Astrocyte of the spinal cord (primary cell): ENCODE measurements at regions not wholly inside any gene's neighbourhood (a gene's known extent, or its start where the extent isn't known, plus 50 kb on each side); places are given as distances from the start of the nearest gene placed in this dataset.

Source experiments
- DNase-seq: peaks from one replicate; pipeline ENCODE4 v3.0.0; 2011; ENCODE audit warnings: low read depth, low spot score
- H3K4me3 ChIP-seq: 2 replicates; pipeline ENCODE4 v1.5.1; 2011; ENCODE audit warnings: low read depth, mild to moderate bottlenecking, low read length, moderate library complexity
- in situ Hi-C: cut with HindIII; loops from 2 replicates; pipeline ENCODE4 v1.10.0; 2017; ENCODE audit warnings: low sequenced_read_pairs
- TF ChIP-seq, protein P1 (sequence below): IDR thresholded peaks from 2 replicates; pipeline ENCODE4 v1.5.1; 2012; ENCODE audit warnings: low read depth, mild to moderate bottlenecking, low read length, inconsistent platforms

- in situ Hi-C loops = no loop called here
- DNase-seq = no peak
- H3K4me3 ChIP-seq = peak overlapping the region; percentile 59
- TF ChIP-seq, protein P1, sequence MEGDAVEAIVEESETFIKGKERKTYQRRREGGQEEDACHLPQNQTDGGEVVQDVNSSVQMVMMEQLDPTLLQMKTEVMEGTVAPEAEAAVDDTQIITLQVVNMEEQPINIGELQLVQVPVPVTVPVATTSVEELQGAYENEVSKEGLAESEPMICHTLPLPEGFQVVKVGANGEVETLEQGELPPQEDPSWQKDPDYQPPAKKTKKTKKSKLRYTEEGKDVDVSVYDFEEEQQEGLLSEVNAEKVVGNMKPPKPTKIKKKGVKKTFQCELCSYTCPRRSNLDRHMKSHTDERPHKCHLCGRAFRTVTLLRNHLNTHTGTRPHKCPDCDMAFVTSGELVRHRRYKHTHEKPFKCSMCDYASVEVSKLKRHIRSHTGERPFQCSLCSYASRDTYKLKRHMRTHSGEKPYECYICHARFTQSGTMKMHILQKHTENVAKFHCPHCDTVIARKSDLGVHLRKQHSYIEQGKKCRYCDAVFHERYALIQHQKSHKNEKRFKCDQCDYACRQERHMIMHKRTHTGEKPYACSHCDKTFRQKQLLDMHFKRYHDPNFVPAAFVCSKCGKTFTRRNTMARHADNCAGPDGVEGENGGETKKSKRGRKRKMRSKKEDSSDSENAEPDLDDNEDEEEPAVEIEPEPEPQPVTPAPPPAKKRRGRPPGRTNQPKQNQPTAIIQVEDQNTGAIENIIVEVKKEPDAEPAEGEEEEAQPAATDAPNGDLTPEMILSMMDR = no peak
Observed at GRCh38 chr1:201740086-201740541, 88.8 kb upstream of the IPO9 start.

DNA sequence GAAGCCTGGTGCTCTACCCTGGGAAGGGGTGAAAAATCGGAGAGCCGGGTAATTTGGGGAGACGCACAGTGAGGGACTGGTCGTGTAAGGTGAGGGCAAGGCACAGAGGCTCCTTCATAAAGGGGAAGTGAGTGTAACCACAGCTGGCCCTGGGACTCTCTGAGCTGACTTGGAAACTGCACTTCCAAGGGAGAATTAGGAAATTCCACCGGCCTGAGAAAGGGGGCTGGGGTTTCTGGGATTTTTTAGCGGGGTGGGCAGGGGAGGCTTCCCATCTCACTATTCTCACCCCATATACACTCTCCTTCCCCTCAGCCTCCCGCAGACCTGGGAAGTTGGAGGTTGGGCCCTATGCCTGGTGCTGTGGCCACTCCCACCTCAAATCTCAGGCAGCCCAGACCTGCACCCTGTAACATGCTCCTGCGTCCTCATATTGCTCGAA lies 88.3 kb upstream of the IPO9 start:
- TF ChIP-seq, protein P1 = no peak
- in situ Hi-C loops = no loop called here
- H3K4me3 ChIP-seq = peak overlapping the region; percentile 59
- no peak for DNase-seq

- TF ChIP-seq, protein P1 = no peak
- H3K4me3 ChIP-seq = peak overlapping the region; percentile 59
- no peak for DNase-seq
- in situ Hi-C loops = no loop called here
Observed at GRCh38 chr1:201741763-201742342, 87.1 kb upstream of the IPO9 start.

GRCh38 chr1:201742476-201742875 lies 86.5 kb upstream of the IPO9 start:
- peak; percentile 81 for DNase-seq
- H3K4me3 ChIP-seq = no peak overlapping the region
- in situ Hi-C loops = no loop called here
- TF ChIP-seq, protein P1 = no peak

DNA sequence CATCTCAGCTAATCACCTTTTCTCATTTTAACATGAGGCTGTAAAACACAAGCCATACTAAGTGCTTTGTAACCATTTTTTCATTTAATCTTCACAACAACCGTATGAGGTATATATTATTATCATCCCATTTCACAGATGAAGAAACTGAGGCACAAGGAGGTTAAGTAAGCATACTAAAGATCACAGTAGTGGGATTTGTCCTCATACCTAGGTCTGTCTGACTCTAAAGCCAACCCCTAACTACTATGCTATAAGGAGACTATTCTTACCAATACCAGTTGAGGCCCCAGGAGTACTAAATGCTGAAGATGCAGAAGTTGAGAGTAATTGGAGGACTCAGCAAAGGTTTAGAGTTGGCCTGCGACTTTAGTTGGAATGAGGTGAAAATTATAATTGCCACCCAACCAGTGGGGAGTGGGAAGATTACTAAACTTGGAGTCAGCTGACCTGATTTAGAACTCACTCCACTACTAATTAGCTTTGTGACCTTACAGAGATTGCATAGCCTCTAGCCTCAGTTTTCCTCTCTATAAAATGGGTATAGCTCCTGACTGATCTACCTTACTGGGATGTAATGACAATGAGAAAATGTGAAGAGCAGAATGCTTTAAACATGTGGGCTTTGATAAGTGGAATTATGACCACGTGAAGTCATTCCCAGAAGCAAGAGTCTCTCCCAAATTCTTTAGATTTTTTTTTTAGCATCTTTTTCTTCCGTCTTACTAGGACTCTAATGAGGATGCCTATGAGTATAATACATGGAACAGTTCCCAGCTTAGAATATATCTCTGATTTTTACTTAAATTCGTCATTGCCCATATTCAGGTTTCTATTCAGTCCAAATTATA lies 85.8 kb upstream of the IPO9 start:
- H3K4me3 ChIP-seq = no peak overlapping the region
- TF ChIP-seq, protein P1 = no peak
- in situ Hi-C loops = no loop called here
- DNase-seq = no peak

DNA sequence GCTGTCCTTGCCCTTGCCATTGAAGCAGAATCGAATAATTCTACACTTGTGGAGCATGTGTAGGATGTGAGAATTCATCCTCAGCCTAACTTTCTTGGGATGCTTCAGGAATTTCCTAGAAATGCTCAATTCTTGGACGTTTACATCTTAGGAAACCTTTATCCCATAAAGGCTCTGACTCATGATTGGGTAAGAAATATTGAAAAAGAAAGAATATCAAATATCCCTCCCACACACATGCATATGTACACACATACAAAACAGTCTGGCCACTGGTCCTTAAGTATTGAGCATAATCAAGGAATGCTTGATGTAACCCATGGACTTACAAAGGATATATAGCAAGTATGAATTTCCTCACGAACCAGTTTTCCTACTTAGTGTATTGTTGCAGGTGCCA lies 83.9 kb upstream of the IPO9 start:
- TF ChIP-seq, protein P1 = no peak
- in situ Hi-C loops = no loop called here
- H3K4me3 ChIP-seq = no peak overlapping the region
- peak; percentile 59 for DNase-seq
